Activated CD4-positive, alpha-beta T cell treated with anti-CD3 and anti-CD28 coated beads for 1 hour (primary cell): ENCODE measurements at regions not wholly inside any gene's neighbourhood (a gene's known extent, or its start where the extent isn't known, plus 50 kb on each side); places are given as distances from the start of the nearest gene placed in this dataset.

Experiments used
- DNase-seq: peaks from one replicate; pipeline ENCODE4 v3.0.0-alpha.2; 2020

DNA sequence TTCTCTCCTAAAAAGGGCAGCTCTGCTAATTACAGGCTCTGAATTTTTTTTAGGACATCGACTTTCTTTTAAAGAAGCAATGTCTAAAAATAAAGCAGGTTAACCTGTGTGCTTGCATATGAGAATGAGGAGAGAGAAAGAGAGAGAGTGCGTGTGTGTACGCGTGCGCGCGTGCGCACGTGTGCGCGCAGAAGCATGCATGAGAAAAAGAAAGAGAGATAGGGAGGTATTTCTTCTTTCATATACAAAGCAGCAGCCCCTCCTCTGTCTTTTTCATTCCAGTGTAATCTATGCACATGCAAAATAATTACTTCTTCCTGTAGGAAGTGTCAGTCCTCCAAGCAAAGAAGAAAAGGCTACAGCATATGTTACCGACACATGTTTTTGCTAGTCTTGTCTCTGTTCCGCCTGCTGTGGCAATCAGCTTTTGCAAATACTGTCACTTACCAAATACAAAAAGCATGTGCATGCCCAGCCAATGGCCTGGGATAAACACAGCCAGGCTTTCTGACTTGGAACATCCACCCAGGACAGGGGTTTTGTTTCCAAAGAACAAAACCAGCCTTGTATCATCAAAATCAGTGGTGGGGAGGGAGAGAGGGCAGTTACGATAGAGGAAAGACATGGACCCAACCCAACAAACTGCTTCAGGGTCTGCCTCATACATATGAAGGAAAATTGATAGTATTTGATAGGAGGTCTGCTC lies 252.3 kb upstream of the SLC24A2 start:
- no peak for DNase-seq

DNA sequence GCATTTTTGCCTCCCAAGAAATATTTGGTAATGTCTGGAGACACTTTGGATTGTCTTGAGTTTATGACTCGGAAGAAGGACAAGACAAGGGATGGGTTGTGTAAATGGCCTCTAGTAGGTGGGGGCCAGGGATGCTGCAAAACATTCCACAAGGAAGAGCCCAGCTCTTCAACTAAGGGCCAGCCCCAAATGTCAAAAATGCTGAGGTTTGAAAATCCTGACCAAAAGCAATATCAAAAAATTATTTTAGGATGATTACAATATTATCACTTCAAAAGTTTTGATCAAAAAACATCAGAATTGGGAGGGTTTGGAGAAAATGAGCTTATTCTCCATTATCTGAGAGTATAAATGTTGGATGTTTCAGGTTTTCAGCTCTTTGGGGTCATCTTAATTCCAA lies 248.9 kb upstream of the SLC24A2 start:
- DNase-seq: no peak

DNA sequence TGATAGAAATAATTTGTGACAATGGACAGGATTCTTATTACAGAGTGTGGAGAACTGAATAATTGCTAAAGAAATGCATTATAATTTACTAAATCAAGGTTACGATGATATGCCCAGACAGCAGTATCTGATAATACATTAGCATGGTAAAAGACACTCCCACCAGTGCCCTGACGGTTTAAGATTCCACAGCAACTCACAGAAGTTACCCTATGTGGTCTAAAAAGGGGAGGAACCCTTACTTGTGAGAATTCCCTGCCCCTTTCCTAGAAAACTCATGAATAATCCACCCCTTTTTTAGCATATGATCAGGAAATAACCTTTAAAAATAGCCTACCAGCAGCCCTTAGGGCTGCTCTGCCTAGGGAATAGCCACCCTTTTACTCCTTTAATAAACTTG lies 244.7 kb upstream of the SLC24A2 start:
- no peak for DNase-seq

DNA sequence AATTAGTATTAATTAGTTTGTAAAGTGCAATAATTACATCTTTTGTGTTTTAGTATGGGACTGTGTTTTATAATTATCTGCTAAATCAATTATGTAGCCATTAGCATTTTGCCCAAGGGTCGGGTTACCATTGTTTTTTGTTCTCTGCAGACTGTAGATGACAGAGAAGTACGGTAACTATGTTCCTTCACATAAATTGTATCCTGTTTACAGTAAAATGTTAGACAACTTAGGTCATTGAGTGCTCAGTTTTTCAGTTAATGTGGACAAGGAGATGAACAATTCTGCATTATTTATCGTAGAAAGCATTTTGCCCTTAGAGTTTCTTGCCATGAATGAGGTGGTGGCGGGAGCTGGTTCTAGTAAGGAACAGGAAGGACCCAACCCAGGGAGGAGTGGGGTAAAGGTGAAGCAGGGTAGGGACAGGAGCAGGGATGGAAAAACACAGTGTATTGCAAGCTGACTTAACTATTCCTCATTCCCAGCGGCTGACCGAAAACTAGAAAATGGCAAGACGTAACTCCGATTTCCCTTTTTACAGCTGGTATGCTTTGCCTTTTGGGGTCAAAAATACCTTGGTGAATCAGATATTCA lies 243.7 kb upstream of the SLC24A2 start:
- DNase-seq: no peak

DNA sequence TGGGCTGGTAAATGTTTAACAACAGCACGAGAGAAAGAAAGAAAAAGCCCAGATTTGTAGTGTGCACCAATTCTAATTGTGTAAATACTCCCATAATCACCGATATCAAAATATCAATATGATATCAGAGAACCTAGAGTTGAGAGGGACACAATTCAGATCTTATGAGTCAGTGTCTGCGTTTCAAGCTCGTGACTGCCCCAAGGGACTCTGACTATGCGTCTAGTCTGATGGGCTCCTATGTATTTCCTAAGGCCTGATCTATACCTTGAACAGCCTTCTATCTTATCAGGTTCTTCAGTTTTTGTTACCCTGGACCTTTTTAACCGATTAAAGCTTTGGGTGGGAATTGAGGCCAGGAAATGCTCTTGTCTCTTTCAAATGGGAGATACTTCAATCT lies 243.0 kb upstream of the SLC24A2 start:
- DNase-seq: no peak

DNA sequence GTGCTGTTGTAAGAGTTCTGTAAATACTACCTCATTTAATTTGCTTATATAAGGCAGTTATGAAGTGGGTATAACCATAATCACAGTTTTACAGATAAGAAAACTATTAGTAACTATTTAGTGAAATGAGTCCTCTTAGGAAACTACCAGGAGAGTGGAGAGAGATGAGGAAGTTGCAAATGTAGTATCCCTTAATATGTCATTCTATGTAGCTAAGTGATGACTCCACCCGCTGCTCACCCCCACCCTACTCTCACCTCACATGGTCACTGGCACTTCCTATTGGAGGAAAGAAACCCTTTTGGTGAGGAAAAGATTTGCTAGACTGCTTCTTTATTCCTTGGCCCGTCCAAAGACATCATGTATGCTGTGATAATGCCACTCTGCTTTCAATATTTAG lies 241.8 kb upstream of the SLC24A2 start:
- DNase-seq: no peak

DNA sequence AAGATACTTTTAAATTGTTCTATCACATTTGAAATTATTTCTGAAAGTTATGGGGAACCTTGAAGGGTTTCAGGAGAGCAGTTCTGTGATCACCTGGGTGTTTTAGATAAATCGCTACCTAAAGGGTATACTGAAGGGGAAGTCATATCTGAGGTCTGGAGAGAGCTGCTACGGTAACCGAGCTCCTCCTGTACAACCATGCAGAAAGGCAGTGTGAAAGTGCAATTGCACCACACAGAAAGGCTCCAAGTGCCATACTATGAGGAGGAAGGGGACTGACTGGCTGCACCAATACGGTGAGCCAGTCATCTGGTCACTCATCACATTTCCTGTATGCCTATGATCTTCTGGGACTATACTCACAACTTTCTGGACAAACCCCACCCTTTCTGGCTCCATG lies 241.4 kb upstream of the SLC24A2 start:
- DNase-seq: no peak

DNA sequence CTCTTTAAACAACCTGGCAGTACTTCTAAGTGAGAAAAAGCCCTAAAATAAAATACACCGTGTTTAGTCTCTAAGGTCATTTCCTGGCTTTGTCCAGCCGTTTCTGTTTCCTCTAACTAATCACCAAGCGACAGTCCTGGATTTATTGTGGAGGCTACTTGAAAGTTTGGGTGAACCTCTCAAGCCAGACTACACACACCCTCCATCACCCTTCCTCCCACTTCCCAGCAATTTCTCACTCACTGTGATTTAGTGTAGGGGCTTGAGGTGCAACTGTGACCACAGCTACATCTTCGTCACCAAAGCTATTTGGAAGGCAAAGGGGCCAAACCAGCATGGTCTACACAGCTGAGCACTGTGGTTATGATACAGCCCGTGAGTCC lies 240.0 kb upstream of the SLC24A2 start:
- DNase-seq: no peak

DNA sequence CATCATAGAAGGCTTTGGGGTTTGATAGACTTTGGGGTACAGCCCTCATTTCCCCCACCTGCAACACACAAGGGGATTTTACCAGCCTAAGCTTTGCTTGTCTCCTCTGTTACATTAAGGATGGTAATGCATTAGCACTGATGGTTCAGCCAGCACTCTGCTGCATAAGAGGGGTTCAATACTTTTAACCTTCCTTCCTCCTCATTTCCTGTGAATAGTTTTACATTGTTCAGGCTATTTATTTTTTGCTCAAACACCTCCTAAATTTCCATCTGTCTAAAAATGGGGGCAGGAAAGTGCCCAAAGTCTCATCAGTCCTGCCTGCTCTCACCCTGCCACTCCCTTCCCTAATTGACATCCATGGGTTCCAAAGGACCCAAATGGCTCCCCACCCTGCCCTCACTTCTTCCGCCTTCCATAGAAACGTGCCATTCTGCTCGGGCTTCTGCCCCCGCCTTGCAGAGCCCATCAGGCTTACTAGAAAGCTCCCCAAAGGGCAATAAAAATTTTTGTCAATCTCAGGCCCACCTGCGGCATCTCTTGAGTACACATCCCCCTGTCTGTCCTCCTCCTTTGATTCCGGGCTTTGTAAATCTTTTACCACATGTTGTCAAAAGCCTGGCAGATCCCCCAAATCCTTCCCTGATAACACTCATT lies 239.5 kb upstream of the SLC24A2 start:
- DNase-seq: no peak

DNA sequence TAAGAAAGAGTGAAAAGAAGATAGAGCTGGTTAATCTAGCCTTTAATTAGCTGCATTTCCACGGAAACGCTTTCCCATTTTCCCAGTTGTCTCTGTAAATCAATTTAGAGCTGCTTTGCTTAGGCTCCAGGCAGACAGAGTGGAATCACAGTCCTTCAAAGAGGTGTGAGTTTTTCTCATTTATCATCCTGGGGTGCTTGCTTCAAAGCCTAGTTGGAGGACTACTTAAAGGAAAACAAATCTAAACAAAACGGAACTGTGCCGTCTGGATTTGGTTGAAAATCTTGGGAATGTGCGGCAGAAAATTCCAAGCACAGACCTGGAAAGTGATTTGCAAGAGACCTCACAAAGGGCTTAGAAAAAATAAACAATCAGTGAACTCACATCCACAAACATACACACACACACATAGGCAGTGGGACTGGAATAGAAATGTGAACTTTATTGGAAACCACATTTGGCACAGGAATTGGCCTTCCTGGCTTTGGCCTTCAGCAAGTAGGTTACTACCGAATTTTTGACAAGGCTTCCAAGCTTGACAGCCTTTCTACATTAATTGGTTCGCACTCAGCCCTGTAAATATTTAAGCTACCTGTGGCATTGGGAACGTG lies 235.2 kb upstream of the SLC24A2 start:
- DNase-seq: no peak

DNA sequence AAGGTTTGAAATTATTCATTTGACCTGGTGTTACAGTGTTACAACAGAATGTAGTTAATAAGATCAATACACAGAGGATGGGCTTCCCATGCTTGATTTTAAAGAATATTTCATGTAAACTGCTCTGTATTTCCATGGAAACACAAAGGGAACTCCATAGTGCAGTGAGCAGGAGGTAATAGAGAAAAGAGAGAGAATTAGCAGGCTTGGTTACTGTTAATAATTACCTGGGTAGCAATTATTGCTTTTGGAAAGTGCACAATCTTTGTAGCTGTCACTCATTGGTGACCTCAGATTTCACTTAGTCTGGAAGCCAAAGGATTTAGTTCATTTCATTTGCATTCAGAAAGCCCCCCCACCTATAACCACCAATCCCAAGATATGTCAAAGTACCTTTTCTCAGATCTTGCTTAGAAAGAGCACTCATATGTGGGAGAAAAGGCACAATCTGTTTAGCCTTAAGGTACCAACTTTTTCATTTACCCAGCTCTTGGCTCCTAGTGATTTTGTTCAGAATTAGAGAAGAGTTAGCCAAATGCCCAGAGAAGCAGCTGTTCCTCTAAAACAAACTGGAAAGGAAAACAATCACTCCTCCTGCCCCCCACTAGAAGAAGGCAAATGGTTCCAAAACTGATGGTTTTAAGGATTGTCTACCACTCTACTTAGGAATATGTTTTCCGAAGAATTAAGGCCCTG lies 234.5 kb upstream of the SLC24A2 start:
- DNase-seq: no peak

DNA sequence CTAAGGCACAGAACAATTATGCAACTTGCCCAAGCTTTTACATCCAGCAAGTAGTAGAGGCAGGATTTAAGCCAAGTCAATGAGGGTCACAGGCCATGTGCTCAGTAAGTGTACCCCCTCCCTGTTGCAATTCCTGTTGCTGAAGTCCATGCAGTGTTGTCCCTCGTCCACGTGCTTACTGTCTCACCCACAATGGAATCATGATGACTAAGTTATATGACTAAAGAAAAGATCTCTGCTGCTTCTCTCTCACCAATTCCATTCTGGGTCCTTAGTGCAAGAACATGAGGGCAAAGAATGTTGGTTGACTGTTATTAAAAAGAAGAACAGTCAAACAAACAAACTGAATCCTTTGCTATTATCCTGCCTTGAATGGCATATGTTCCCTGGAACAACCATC lies 233.6 kb upstream of the SLC24A2 start:
- no peak for DNase-seq

DNA sequence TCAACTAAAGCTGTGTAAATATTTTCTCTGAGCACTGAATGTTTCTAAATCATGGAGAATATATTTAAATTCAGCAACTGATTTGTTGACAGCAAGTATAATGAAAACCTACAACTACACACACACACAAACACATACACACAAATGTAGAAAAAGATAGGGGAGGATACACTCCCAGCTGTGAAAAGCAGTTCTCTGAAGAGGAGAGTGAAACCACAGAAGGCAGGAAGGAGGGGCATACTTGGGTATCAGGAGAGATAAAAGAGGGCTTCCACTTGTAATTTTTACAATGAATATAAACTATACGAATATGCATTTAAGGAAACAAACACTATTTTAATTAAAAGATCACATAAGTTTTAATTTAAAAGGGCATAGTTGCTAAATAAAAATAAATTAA lies 227.8 kb upstream of the SLC24A2 start:
- DNase-seq: no peak

DNA sequence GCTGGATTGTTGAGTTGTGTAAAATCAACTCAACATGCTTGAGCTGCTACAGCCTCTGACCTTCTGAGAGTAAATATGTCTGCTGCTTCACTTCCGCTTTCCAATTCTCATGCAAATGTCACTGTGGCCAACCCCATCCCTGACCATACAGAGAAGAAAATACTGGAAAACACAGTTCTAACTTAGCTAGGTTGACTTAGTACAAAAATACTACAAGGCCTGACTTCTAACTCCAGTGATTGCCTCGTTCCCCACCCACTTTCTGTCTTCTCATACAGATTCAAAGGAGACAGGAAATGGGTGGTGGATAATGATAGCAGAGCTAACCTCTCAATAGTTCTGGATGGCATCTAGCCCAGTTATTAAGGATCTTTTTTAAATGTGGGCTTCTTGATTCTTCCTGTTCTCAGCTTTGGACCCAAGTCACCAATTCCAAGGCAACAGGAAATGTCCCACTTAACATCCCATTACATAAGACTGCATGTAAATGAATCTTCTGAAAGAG lies 226.6 kb upstream of the SLC24A2 start:
- no peak for DNase-seq

DNA sequence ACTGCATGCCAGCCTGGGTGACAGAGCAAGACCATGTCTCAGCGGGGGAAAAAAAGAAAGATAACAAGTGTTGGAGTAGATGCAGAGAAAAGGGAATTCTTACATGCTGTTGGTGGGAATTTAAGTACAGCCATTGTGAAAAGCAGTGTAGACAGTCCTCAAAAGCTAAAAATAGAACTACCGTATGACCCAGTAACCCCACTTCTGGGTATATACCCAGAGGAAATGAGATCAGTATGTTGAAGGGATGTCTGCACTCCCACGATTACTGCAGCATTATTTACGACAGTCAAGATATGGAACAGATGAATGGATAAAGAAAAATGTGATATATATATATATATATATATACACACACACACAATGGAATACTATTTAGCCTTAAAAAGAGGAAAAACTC lies 225.3 kb upstream of the SLC24A2 start:
- DNase-seq: no peak

DNA sequence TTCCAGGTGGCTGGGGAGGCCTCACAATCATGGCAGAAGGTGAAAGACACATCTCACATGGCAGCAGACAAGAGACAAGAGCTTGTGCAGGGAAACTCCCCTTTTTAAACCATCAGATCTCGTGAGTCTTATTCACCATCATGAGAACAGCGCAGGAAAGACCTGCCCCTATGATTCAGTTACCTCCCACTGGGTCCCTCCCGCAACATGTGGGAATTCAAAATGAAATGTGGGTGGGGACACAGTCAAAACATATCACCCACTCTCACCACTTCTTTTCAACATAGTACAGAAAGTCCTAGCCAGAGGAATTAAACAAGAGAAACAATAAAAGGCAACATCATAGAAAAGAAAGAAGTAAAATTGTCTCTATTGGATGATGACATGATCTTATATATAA lies 223.4 kb upstream of the SLC24A2 start:
- DNase-seq: no peak

DNA sequence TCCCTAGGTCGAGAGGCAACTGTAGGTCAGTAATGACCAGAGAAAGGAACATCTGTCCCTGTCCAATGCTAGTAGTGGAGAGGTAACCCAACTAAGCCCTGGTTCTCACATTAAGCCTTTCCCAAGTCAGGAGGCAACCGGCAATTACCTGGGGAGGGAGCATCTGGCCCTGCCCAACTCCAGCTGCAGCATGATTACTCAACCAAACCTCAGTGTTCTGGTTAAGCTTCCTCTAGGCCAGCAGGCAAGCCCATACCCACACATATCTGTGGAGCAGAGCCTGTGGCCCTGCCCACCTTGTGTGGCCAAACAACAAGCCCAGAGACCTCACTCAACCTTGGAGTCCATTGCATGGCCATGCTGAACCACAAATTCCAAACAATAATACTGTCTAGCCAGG lies 220.8 kb upstream of the SLC24A2 start:
- DNase-seq: no peak

DNA sequence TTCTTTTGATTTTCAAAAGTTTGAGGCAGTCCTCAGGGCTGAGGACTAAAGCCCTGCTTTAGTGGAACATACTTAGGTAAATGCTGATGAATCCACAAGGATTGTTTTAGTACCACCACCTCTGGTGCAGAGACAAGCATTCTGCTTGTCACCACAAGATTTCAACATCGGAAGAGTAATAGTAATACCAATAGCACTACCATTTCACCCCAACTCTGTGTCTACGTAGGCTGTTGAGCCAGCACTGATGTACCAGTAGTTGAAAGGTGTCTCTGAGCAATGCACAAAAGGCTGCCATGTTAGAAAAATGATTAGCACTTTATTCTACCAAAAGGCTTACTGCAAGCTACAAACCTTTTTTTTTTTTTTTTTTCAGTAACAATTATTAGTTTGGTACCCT lies 213.2 kb upstream of the SLC24A2 start:
- no peak for DNase-seq

DNA sequence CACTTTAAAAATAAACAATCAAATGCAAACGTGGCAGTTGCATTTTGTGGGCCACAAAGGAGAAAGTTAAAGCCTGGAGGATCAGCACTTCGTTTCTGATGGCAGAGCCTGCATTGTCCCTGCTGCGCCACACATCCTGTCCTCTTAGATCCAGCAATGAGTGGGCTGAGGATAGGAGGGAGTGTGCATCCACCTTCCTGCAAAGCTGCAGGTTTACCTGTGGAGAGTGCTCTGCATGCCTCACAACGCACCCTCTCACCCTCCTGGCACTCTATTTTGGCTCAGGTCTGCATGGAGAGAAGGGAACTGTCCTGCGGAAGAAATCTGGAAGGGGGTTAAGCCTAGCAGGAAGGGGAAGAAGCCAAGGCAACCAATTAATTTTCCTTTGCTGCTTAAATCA lies 212.2 kb upstream of the SLC24A2 start:
- DNase-seq: no peak

DNA sequence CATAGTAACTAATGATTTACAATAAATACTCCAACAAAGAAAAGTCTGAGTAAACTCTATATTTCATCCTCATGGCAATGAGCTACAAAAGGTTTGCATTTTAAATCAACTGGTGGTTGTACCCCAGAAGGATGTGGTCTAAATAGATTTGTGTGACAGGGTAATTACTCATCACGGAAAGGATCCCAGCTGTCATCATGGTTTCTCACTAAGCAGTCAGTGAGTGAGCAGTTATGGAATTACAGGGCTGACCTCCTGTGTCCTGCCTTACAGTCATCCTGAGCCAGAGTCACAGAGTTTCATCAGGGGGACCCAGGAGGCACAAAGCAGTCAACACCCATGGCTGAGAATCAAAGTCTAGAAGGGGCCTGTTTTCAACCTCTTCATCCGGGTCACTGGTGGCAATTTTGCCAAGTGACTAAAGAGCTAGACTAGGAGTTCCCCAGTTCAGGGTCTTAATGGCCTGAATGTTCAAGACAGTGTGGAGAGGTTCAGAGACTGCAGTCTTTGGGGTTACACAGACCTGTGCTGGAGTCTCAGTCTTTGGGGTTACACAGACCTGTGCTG lies 210.7 kb upstream of the SLC24A2 start:
- no peak for DNase-seq

DNA sequence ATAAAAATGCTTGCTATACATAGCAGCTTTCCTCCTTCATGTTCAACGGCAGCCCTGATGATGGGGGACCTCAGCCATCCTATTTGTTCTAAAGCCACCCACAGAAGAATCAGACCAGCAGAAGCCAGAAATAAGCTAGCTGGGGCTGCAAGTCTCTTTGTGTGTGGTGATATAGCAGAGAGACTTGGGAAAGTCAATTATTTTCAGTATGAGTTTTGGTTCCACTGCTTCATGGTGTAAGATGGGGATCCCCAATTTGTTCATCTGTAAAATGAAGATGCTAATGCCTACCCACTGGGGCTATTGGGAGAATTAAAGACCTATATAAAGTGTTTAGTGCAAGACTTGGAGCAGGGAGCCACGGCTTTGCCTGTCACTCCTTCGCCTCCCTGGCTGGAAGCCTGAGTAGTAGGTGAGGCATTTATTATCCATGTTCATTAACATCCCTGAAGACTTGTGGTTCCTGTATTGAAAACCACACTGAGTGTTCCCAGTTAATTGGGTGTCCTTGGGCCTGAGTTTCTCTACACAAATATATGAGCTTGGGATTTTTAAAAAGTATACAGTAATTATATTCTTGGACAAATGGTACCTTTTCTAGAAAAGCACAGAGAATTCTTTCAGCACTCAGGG lies 210.1 kb upstream of the SLC24A2 start:
- no peak for DNase-seq

DNA sequence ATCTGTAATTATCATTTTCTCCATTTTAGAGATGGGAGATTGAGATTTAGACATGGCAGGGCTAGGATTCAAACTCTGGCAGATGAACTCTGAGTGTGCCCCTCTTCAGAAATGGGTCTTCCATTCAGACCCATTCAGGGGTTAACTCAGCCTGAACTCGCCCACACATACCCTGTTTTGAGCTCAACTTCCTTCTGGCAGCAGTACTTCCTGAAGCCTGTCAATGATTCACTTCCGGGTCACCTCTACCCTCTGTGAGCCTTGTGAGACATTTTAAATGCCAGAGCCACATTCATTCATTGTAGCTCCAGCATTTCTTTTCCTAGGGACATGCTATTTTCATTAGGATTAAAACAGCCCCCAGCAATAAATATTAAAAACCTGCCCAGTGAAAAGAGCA lies 209.3 kb upstream of the SLC24A2 start:
- no peak for DNase-seq

DNA sequence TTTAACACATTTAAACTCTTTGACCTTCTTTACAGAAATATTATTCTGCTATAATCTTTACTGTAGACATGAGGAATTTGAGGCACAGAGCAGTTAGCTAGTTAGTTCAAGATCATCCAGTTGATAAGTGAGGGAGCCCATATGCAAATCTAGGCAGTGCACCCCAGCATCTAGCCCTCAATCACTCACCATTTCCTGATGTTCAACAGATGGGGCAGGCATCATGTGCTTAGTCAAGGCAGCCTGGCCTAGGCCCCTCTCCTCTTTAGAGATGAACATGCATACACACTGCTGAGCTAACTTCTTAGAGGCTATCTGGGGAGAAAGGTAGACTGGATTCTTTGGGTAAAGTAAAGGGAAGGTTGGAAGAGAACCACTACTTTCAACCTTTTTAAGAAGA lies 206.8 kb upstream of the SLC24A2 start:
- no peak for DNase-seq
